ENCODE measurements at regions not wholly inside any gene's neighbourhood (a gene's known extent, or its start where the extent isn't known, plus 50 kb on each side); places are given as distances from the start of the nearest gene placed in this dataset.
A peak's percentile ranks its signal among the peaks of the same experiment; 100 is the strongest.

- Mint-ChIP-seq H3K27me3 (ENCODE audit: low read depth) (peaks cover 3% of the 10 kb centered on the region; the same call in 1 of the 2 replicates), H3K27ac (no peak overlapping the region), H3K36me3 (peaks cover 19% of the 10 kb centered on the region), H3K9me3 (peaks cover 45% of the 10 kb centered on the region), H3K4me1 (peaks cover 6% of the 10 kb centered on the region; the same call in 1 of the 2 replicates), H3K4me3 (no peak overlapping the region)
- ATAC-seq (peak; percentile 38; the same call in 1 of the 2 replicates), DNase-seq (ENCODE audit: low spot score) (no peak)
- ChIA-PET POLR2A (no interaction called here), CTCF (no interaction called here)
- TF ChIP-seq CTCF (IDR thresholded peaks at IDR 0.05) = 0 out of 2 replicates have a peak, but pooled peaks have one; percentile 17
- no peak for TF ChIP-seq JUN (CRISPR knock-in tag; IDR thresholded peaks at IDR 0.05)
Observed at GRCh38 chr4:11720292-11720691, 291.6 kb upstream of the HS3ST1 start.

GRCh38 chr4:11719879-11720278 lies 291.2 kb upstream of the HS3ST1 start:
- Mint-ChIP-seq H3K4me3 (no peak overlapping the region), H3K27me3 (ENCODE audit: low read depth) (peaks cover 3% of the 10 kb centered on the region; the same call in 1 of the 2 replicates), H3K36me3 (peaks cover 19% of the 10 kb centered on the region), H3K9me3 (peaks cover 47% of the 10 kb centered on the region), H3K4me1 (peaks cover 6% of the 10 kb centered on the region; the same call in 1 of the 2 replicates), H3K27ac (no peak overlapping the region)
- CTCF ChIA-PET = no interaction called here
- DNase-seq (ENCODE audit: low spot score) = no peak
- ATAC-seq = no peak
- TF ChIP-seq ZNF512 (CRISPR knock-in tag; IDR thresholded peaks at IDR 0.05; ENCODE audit: borderline replicate concordance) (no peak), GABPB1 (CRISPR knock-in tag; IDR thresholded peaks at IDR 0.05) (no peak), FOXJ3 (CRISPR knock-in tag; IDR thresholded peaks at IDR 0.05; ENCODE audit: borderline replicate concordance) (no peak), SMAD3 (CRISPR knock-in tag; IDR thresholded peaks at IDR 0.05; ENCODE audit: borderline replicate concordance) (no peak), ZNF317 (CRISPR knock-in tag; IDR thresholded peaks at IDR 0.05; ENCODE audit: borderline replicate concordance, low read depth) (no peak), HMGA2 (CRISPR knock-in tag; IDR thresholded peaks at IDR 0.05) (no peak), CREB1 (CRISPR knock-in tag; IDR thresholded peaks at IDR 0.05) (no peak), GRHL2 (CRISPR knock-in tag; IDR thresholded peaks at IDR 0.05; ENCODE audit: insufficient replicate concordance, severe bottlenecking) (no peak), NFATC4 (CRISPR knock-in tag; IDR thresholded peaks at IDR 0.05) (no peak), ATF2 (CRISPR knock-in tag; IDR thresholded peaks at IDR 0.05; ENCODE audit: borderline replicate concordance, low read depth) (no peak), ZNF425 (CRISPR knock-in tag; conservative IDR thresholded peaks at IDR 0.05) (no peak), ZNF281 (CRISPR knock-in tag; IDR thresholded peaks at IDR 0.05) (no peak), ATF6 (CRISPR knock-in tag; IDR thresholded peaks at IDR 0.05) (no peak), ZNF416 (CRISPR knock-in tag; IDR thresholded peaks at IDR 0.05) (no peak), ZNF232 (CRISPR knock-in tag; IDR thresholded peaks at IDR 0.05) (no peak), CBFB (CRISPR knock-in tag; IDR thresholded peaks at IDR 0.05; ENCODE audit: low read depth) (no peak)
- POLR2A ChIA-PET = no interaction called here
